LHCN-M2 (cell line): ENCODE measurements at regions not wholly inside any gene's neighbourhood (a gene's known extent, or its start where the extent isn't known, plus 50 kb on each side); places are given as distances from the start of the nearest gene placed in this dataset.
"Not testable (repeated sequence)": the region's sequence is repeated elsewhere in the genome, so short reads cannot be mapped to it uniquely, and the experiment has no call there.

Source experiments
- DNase-seq: peaks from one replicate; pipeline ENCODE4 v3.0.0-alpha.2; 2012; ENCODE audit warnings: low read depth

- peak; percentile 59 for DNase-seq
These were observed 121.5 kb upstream of the PDE1A start for GRCh38 chr2:182548031-182548950.

- DNase-seq, result no peak
These were observed 123.4 kb upstream of the PDE1A start for GRCh38 chr2:182550234-182550633.

DNA sequence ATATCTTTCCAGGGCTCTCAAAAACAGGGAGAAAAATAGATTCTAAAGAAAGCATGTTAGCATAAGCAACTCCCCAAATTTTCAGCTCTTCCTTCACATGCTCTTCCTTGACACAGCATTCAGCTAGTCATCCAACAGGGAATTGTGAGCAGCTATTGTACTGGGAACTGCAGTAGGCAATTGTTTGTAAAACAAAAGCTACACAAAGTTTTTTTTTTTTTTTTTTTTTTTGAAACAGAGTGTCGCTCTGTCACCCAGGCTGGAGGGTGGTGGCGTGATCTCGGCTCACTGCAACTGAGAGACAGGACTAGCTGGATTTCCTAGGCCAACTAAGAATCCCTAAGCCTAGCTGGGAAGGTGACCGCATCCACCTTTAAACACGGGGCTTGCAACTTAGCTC lies 125.4 kb upstream of the PDE1A start:
- not testable (repeated sequence) for DNase-seq

DNA sequence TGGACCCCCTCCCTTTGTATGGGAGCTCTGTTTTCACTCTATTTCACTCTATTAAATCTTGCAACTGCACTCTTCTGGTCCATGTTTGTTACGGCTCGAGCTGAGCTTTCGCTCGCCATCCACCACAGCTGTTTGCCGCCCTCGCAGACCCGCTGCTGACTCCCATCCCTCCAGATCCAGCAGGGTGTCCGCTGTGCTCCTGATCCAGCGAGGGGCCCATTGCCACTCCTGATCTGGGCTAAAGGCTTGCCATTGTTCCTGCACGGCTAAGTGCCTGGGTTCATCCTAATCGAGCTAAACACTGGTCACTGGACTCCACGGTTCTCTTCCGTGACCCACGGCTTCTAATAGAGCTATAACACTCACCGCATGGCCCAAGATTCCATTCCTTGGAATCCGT lies 125.9 kb upstream of the PDE1A start:
- not testable (repeated sequence) for DNase-seq

DNA sequence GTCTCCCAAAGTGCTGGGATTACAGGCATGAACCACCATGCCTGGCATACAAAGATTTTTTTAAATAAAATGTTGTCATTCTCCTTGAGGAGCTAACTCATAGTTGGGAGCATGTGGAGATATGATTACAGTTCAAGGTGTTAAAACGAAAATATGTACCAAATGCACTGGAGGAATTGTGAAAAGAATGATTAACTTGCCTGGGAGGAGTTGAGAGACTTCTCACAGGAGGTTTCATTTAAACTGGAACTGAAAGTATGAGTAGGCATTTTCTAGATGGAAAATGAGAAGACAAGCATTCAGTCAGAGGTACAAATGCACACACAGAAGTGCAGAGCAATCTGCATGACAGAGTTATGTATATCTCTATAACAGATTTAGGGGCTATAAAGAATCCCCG lies 126.6 kb upstream of the PDE1A start:
- no peak for DNase-seq

- no peak for DNase-seq
These were observed 128.1 kb upstream of the PDE1A start for GRCh38 chr2:182554950-182555349.

- DNase-seq, result no peak
These were observed 131.7 kb upstream of the PDE1A start for GRCh38 chr2:182558564-182558963.

- peak; percentile 70 for DNase-seq
These were observed 132.8 kb upstream of the PDE1A start for GRCh38 chr2:182559623-182560022.

- no peak for DNase-seq
These were observed 139.2 kb upstream of the PDE1A start for GRCh38 chr2:182565911-182566567.

DNA sequence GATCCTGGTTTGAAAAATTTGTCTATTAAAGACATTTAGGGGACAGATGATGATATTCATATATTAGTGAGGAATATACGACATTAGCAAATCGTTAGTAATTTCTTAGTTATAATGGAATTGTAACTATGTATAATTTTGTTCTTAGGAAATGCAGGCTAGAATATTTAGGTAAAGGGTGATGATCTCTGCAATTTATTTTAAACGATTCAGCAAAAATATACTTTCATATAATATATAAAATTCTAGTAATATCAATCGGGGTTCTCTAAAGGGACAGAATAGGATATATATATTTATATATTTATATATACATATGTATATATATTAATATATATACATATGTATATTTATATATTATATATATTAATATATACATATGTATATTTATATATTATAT lies 142.5 kb upstream of the DNAJC10 start:
- no peak for DNase-seq

DNA sequence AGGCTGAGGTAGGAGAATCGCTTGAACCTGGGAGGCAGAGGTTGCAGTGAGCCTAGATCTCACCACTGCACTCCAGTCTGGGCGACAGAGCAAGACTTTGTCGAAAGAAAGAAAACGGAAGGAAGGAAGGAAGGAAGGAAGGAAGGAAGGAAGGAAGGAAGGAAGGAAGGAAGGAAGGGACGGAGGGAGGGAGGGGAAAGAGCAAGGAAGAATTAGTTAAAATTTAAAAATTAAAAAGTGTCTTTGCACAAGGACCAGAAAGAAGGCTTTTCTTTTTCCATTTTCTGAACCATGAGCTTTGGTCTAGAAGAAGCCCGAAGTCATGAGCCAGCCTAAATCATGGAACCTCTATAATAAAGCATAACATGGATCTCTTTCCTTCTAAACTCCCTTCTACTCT lies 138.2 kb upstream of the DNAJC10 start:
- no peak for DNase-seq

DNA sequence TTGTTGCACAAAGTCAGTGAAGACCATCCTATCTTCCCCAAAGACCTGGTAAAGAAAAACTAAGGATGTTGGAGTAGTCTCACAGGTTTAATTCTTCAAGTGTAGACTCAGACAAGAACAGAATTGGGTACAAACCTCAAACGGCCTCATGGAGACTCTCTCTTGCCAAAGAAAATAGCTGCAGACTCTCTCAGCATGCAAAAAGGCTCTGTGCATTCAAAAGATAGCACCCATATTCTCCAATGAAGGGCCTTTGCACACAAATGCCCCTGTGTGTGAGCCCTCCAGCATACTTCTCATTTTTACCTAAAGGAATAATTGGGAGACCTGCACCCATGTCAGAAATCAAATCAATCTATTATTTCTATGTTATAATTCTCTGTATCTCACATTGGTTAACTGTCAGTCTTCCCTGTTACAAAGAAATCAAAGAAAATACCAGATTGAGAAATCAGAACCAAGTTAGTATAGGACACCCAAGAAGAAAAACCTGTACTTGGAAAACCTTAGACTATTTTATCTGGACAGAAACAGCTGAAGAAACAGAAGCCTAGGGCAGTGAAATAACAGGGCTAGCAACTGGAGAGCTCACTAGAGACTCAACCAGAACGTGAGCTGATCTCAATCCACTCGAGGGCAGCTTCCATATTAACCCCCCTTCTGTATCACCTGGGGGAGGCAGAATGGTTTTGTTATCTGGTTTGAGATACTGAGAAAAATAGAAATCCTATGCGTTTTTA lies 134.7 kb upstream of the DNAJC10 start:
- peak; percentile 78 for DNase-seq

GRCh38 chr2:182584462-182584861 lies 131.6 kb upstream of the DNAJC10 start:
- DNase-seq, result no peak

DNA sequence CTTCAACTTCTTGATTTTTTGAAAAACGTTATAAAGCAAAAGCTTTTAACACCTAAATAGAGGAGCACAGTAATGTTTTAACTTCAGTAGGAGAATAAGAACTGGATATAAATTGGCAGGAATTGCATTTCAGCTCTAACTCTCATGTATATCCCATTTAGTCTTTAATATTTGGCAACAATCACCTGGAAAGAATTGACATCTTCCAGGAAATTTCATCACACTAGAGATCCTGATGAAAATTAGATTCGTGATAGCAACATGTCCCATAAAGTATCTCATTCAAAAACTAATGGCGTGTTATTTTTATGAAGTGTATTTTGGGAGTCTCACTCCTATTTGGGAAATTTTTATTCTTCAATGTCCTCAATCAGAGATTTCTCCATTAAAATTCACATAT lies 131.1 kb upstream of the DNAJC10 start:
- no peak for DNase-seq

GRCh38 chr2:182585430-182585829 lies 130.6 kb upstream of the DNAJC10 start:
- no peak for DNase-seq

DNA sequence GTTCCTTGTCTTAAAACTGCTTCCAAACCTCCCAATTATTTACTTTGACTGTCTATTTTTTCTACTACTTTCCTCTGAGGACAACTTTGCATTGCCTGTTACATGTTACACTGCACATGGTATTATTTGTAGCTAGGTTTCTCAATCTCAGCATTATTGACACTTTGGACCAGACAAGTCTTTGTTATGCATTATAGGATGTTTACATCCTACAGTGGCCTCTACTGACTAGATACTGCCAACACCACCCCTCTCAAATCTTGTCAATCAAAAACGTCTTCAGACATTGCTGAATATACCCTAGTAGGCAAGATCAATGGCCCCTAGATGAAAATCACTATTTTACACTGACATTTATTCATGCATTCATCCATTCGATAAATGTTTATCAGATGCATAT lies 129.6 kb upstream of the DNAJC10 start:
- no peak for DNase-seq

DNA sequence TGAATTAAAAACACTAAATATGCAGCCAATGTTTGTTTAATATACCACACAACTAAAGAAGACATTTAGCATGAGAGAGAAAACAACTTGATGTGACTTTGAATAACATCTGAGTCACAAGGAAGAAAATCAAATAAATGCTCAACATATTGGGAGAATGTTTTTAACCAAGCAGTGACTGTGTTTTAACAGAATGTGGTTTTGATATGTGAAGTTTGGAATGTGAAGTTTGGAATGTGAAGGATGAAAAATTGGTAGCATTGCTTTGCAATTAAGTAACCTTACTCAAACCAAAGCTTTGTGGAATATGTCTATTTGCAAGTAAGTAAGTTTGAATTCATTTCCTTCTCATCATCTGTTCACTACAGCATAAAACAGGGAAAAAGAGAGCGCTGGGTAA lies 128.2 kb upstream of the DNAJC10 start:
- DNase-seq, result peak; percentile 90

DNA sequence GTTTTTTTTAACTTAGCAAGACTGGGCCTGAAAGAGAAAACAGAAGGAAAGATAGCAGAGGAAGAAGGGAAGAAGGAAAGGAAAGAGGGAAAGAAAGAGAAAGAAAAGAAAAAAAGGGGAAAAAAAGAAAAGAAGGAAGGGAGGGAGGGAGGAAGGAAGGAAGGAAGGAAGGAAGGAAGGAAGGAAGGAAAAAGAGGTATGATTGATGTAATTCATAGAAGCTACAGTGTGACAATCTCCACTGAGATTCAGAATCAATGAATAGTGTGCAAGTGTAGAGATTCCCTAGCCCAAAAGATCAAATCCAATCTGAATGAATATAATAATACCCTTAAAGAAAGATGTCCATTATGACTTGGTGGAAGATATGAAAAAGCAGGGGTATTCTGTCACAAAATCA lies 126.9 kb upstream of the DNAJC10 start:
- no peak for DNase-seq

- DNase-seq, result no peak
These were observed 124.3 kb upstream of the DNAJC10 start for GRCh38 chr2:182591774-182592173.

DNA sequence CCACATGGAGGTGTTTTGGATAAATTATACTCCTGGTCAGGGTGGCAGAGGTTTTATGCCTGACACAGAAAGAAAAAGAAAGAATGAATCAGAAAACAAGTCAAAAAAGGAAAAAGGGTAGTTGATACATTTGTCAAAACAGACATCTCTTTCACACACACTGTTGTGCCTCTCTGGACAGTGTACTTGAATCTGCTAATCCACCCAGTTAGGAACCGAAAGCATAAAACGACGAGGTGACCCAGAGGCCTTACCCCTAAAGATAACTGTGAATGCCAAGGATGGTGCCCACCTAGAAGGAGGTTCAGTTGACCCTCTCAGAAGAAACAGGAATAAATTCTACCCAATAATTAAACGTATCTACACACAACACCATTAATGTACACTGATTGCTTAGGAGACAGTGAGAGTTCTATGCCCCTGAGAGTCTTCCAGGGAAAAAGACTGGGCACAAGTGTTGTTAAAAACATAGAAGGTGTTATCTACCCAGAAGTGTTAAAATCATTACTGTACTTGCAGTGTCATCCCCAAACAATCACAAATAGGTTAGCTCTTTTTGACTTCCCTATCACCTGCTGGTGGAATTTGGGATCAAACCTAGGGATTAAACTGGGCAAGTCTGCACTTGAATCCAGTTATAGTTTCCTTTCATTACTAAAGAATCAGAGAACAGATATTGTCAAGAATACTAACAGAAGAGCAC lies 123.2 kb upstream of the DNAJC10 start:
- no peak for DNase-seq

DNA sequence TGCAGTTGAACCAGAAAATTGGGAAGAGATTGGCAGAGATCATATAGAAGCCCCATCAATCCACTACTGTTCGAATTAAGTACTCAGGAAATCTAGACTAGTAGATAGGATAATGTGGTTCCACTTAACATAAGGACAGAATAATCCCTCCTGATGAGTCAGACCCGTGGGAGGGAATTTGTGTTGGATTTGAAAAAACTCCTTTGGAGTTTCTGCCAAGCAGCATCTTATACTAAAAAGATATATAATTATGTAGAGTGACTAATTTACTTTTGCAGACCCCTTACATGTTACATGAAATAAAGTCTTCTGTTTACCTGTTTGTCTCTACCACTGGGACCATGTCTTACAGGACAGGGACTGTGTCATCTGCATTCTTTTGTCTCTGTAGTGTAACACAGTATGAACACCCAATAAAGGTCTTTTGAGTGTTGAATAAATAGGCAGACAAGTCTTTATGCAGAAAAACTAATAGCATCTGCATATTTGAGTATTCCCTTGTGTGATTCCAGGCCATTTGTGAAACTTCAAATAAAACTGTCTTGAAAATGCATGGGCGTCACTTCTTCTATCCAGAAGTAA lies 122.6 kb upstream of the DNAJC10 start:
- peak; percentile 81 for DNase-seq
